BJ (cell line): ENCODE measurements at regions not wholly inside any gene's neighbourhood (a gene's known extent, or its start where the extent isn't known, plus 50 kb on each side); places are given as distances from the start of the nearest gene placed in this dataset.

Experiments used
- CTCF ChIA-PET: fragments of 350-600 bp; formaldehyde crosslinking; extraction: SDS; loops from one replicate; lab custom pipeline; 2021; ENCODE audit warnings: antibody characterized with exemption, inconsistent platforms; lab: Yijun Ruan, JAX
- POLR2A ChIA-PET: fragments of 300-600 bp; sonication (Branson Sonifier 250); formaldehyde crosslinking; extraction: SDS; loops from one replicate; lab custom pipeline; 2021; ENCODE audit warnings: antibody characterized with exemption; lab: Charles Lee
- DNase-seq: peaks from one replicate; pipeline ENCODE4 v3.0.0-alpha.2; 2011; ENCODE audit warnings: low read depth
- H3K27me3 ChIP-seq: 2 replicates; pipeline ENCODE4 v1.6.0; 2011; ENCODE audit warnings: low read length; ENCODE audit not compliant: control insufficient read depth, insufficient read depth
- H3K36me3 ChIP-seq: 2 replicates; pipeline ENCODE4 v1.5.1; 2011; ENCODE audit warnings: low read length; ENCODE audit not compliant: control insufficient read depth, insufficient read depth
- H3K4me3 ChIP-seq: 2 replicates; pipeline ENCODE4 v1.5.1; 2011; ENCODE audit warnings: low read depth, mild to moderate bottlenecking, control low read depth, low read length
- CTCF ChIP-seq: IDR thresholded peaks from 2 replicates; pipeline ENCODE4 v1.5.1; 2011; ENCODE audit warnings: low read depth, mild to moderate bottlenecking, control low read depth, inconsistent platforms, low read length, moderate library complexity; ENCODE audit not compliant: insufficient read depth

GRCh38 chr3:87084868-87085267 is 93.9 kb upstream of the VGLL3 start:
- TF ChIP-seq CTCF = no peak

DNA sequence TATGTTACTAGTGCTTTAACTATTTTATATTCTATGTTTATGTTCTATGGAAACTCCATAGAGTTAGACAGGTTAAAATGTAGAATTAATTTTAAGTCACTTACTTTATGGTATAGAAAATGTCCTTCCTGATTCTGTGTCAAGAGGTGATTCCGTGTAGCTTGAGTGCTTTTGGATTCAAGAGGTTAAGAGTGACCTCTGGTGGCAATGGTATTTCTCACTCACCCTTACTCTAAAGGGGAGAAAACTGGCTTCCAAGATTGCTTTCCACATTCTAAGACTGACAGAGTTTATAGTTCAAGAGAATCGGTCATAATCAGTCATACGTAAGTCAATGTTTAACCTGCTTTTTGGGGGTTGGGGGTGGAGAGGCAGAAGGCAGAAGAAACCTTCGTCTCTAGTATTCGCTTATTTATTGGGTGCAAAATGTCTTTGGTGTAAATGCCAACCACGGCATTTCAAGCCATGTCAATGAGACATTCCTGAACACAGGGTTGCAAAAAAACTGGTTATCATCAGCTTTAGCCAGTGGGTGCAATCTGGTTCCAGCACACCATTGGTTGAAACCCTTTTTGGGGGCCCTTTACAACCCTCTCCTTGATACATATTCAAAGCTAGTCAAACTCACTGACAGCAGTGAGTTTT is 92.0 kb upstream of the VGLL3 start:
- H3K4me3 ChIP-seq = no peak overlapping the region
- H3K27me3 ChIP-seq = no peaks in the 10 kb centered on the region
- TF ChIP-seq CTCF = peak; percentile 72
- ChIA-PET POLR2A (no interaction called here), CTCF (interaction anchor here (0.5 to 6.7 kb wide), 36 partner anchors 14 to 378 kb away, joined by 3 to 62 read pairs (median 4); partner anchors contain the start of gene VGLL3)
- no peak for DNase-seq
- H3K36me3 ChIP-seq = no peaks in the 10 kb centered on the region

More at GRCh38 chr3:87084868-87085267, 93.9 kb upstream of the VGLL3 start:
- ChIA-PET CTCF (interaction anchor here (0.9 to 6.7 kb wide), 6 partner anchors 107 to 319 kb away, joined by 3 to 62 read pairs (median 8); no protein-coding TSS in a partner anchor), POLR2A (no interaction called here)
- no peaks in the 10 kb centered on the region for H3K27me3 ChIP-seq
- no peak overlapping the region for H3K4me3 ChIP-seq
- no peaks in the 10 kb centered on the region for H3K36me3 ChIP-seq
- no peak for DNase-seq

- Histone ChIP-seq H3K36me3 (no peaks in the 10 kb centered on the region), H3K4me3 (no peak overlapping the region), H3K27me3 (no peaks in the 10 kb centered on the region)
- ChIA-PET POLR2A (no interaction called here), CTCF (no interaction called here)
- DNase-seq = no peak
- TF ChIP-seq CTCF = no peak
Observed at GRCh38 chr3:87077355-87077754, 86.4 kb upstream of the VGLL3 start.

DNA sequence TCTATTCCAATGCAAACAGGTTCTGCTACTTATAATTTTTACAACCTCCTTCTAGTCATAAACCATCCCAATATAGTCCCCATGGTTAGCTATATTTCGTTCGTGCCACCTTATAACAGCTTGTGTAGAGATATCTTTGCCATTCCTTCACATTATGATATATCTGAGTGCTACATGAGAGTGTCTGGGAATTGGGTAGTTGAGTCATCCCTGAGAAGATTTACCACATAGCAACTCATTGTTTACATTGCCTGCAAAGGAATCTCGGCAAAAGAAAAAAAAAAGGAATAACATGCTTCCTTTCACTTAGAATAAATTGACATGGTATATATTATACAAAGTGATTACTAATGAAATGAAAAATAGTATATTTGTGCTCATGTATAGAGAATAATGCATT is 86.0 kb upstream of the VGLL3 start:
- no peak overlapping the region for H3K4me3 ChIP-seq
- H3K27me3 ChIP-seq = no peaks in the 10 kb centered on the region
- TF ChIP-seq CTCF = no peak
- ChIA-PET POLR2A (no interaction called here), CTCF (no interaction called here)
- DNase-seq = peak; percentile 26
- H3K36me3 ChIP-seq = no peaks in the 10 kb centered on the region

DNA sequence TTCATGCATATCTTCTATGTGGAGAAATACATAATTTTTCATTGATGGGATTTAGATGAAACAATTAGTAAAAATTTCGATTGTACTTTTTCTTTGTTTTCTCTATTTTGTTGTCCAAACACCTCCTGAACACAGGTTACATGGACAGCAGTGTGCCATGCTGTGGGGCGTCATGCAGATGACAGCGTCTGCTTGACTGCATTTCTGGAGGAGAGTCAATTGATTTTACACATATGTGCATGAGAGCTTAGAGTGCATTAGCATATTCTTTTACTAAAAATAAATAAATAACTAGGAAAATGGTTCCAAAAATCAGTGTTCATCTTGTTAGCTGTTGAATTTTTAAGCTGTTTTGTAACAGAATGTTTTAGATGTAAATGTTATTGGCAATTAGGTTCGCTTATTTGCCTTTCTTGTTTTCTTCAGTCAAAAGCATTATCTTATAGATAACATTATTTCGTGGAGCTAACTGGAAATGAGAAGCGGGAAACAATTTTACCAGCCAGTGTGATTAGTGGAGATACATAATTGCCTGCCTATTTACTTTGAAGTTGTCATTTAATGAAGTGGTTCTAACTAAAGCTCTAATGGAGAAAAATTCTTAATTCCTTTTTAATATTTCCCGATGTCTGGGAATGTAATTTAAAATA is 82.7 kb upstream of the VGLL3 start:
- no peak for DNase-seq
- ChIA-PET CTCF (interaction anchor here (0.6 to 0.8 kb wide), 2 partner anchors 16 to 102 kb away, joined by 3 read pairs; no protein-coding TSS in a partner anchor), POLR2A (no interaction called here)
- Histone ChIP-seq H3K36me3 (no peaks in the 10 kb centered on the region), H3K27me3 (no peaks in the 10 kb centered on the region), H3K4me3 (no peak overlapping the region)
- no peak for TF ChIP-seq CTCF
